ENCODE measurements at regions not wholly inside any gene's neighbourhood (a gene's known extent, or its start where the extent isn't known, plus 50 kb on each side); places are given as distances from the start of the nearest gene placed in this dataset.

DNA sequence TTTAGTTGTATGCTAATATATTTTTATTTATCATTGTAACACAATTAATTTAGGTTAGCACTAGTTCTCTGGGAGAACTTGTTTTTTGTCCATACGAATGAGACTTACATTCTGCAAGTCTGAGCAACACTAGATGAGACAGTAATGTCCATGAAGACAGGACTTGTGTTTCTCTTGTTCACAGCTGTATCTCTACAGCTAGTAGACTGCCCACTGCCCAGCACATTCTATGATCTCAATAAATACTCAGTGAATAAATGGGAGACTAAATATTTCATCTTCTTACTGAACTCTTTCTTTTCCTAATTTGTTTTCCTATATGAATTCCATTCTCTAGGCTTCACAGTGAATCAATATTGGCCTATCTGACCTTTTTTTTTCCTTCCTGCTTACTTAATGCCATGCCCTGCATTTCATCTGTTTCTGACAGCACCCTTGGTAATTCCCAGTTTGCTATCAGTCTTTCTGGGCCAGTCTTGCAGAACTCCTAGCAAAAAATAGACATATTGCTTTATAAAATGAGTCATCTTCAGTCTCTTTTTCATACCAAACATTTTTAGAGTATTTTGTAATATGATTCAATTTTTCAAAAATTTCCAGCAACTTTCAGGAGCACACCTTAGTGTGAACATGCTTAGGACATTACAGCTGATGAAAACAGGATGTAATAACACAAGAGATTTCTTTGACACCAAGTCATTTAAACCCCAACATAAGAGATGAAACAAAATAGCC, 185.5 kb upstream of the ATP2B1 start:
- no peak for ATAC-seq
- no peak overlapping the region for H3K27ac ChIP-seq

GRCh38 chr12:89892436-89892835, 183.8 kb upstream of the ATP2B1 start:
- no peaks in the 10 kb centered on the region for H3K9me3 ChIP-seq
- intact Hi-C loops (cut with DNase I), result no loop called here
- DNase-seq (no peak), ATAC-seq (no peak)
- no peak overlapping the region for H3K4me3 ChIP-seq
- peaks cover 0 to 4% (median 0%) of the 10 kb centered on the region in 9 donors for H3K27me3 ChIP-seq
- H3K27ac ChIP-seq, result no peak overlapping the region
- H3K4me1 ChIP-seq, result no peaks in the 10 kb centered on the region
- no peak for TF ChIP-seq POLR2A (IDR thresholded peaks at IDR 0.05)
- TF ChIP-seq CTCF (IDR thresholded peaks at IDR 0.05), result no peak
- no peaks in the 10 kb centered on the region for H3K36me3 ChIP-seq

More for the DNA sequence above, 185.5 kb upstream of the ATP2B1 start:
- 82 to 97% (median 92%) methylated on average over 1 of the region's 1 CpG for WGBS, 4 donors
- Histone ChIP-seq H3K27me3 (no peaks in the 10 kb centered on the region), H3K4me1 (no peaks in the 10 kb centered on the region), H3K36me3 (no peaks in the 10 kb centered on the region), H3K9me3 (no peaks in the 10 kb centered on the region), H3K4me3 (no peak overlapping the region)
- no peak for DNase-seq
- intact Hi-C loops (cut with DNase I), result no loop called here
- no peak for TF ChIP-seq CTCF (IDR thresholded peaks at IDR 0.05)
- TF ChIP-seq POLR2A (IDR thresholded peaks at IDR 0.05), result no peak

GRCh38 chr12:89891933-89892332, 183.3 kb upstream of the ATP2B1 start:
- DNase-seq (no peak), ATAC-seq (no peak)
- TF ChIP-seq POLR2A (IDR thresholded peaks at IDR 0.05) (no peak), CTCF (IDR thresholded peaks at IDR 0.05) (no peak)
- Histone ChIP-seq H3K27me3 (peaks cover 0 to 4% (median 0%) of the 10 kb centered on the region in 9 donors), H3K36me3 (no peaks in the 10 kb centered on the region), H3K4me3 (no peak overlapping the region), H3K4me1 (no peaks in the 10 kb centered on the region), H3K9me3 (no peaks in the 10 kb centered on the region), H3K27ac (no peak overlapping the region)
- intact Hi-C loops (cut with DNase I), result no loop called here

- Histone ChIP-seq H3K27me3 (peaks cover 0 to 4% (median 0%) of the 10 kb centered on the region in 9 donors), H3K4me3 (no peak overlapping the region), H3K9me3 (no peaks in the 10 kb centered on the region), H3K4me1 (no peaks in the 10 kb centered on the region), H3K36me3 (no peaks in the 10 kb centered on the region), H3K27ac (no peak overlapping the region)
- ATAC-seq (no peak), DNase-seq (no peak)
- whole genome bisulfite sequencing, 4 donors, result 80 to 93% (median 85%) methylated on average over 2 of the region's 2 CpGs
- intact Hi-C loops (cut with DNase I), result no loop called here
- TF ChIP-seq CTCF (IDR thresholded peaks at IDR 0.05) (no peak), POLR2A (IDR thresholded peaks at IDR 0.05) (no peak)
These were observed 181.5 kb upstream of the ATP2B1 start for GRCh38 chr12:89890161-89890560.

Data from heart left ventricle (tissue), 16 donors.